GM21723 (cell line): ENCODE measurements at regions not wholly inside any gene's neighbourhood (a gene's known extent, or its start where the extent isn't known, plus 50 kb on each side); places are given as distances from the start of the nearest gene placed in this dataset.
"Not testable (repeated sequence)": the region's sequence is repeated elsewhere in the genome, so short reads cannot be mapped to it uniquely, and the experiment has no call there.

Experiments
- ATAC-seq: cut with Tn5 transposase; IDR thresholded peaks from one replicate; pipeline ENCODE4 v1.9.1; 2021; ENCODE audit warnings: mild to moderate bottlenecking, moderate library complexity; ENCODE audit not compliant: unreplicated experiment

- no peak for ATAC-seq
Measured at GRCh38 chr11:23729088-23729487, 767.8 kb upstream of the LUZP2 start.

GRCh38 chr11:23730307-23730998 is 766.4 kb upstream of the LUZP2 start:
- no peak for ATAC-seq

- no peak for ATAC-seq
Measured at GRCh38 chr11:23732026-23732425, 764.8 kb upstream of the LUZP2 start.

GRCh38 chr11:23746896-23747295 is 750.0 kb upstream of the LUZP2 start:
- ATAC-seq: no peak

GRCh38 chr11:23749762-23750430 is 747.0 kb upstream of the LUZP2 start:
- no peak for ATAC-seq

- no peak for ATAC-seq
Measured at GRCh38 chr11:23751280-23751679, 745.6 kb upstream of the LUZP2 start.

- no peak for ATAC-seq
Measured at GRCh38 chr11:23755076-23755475, 741.8 kb upstream of the LUZP2 start.

- no peak for ATAC-seq
Measured at GRCh38 chr11:23755769-23756168, 741.1 kb upstream of the LUZP2 start.

GRCh38 chr11:23759489-23759888 is 737.4 kb upstream of the LUZP2 start:
- no peak for ATAC-seq

GRCh38 chr11:23764286-23764685 is 732.6 kb upstream of the LUZP2 start:
- no peak for ATAC-seq

- no peak for ATAC-seq
Measured at GRCh38 chr11:23765682-23766252, 731.1 kb upstream of the LUZP2 start.

GRCh38 chr11:23767576-23767975 is 729.3 kb upstream of the LUZP2 start:
- no peak for ATAC-seq

- ATAC-seq: no peak
Measured at GRCh38 chr11:23769214-23769613, 727.6 kb upstream of the LUZP2 start.

GRCh38 chr11:23772081-23772480 is 724.8 kb upstream of the LUZP2 start:
- ATAC-seq: no peak

GRCh38 chr11:23778971-23779370 is 717.9 kb upstream of the LUZP2 start:
- ATAC-seq: no peak

- ATAC-seq: no peak
Measured at GRCh38 chr11:23780231-23780630, 716.6 kb upstream of the LUZP2 start.

GRCh38 chr11:23781803-23782560 is 714.9 kb upstream of the LUZP2 start:
- no peak for ATAC-seq

GRCh38 chr11:23786974-23787373 is 709.9 kb upstream of the LUZP2 start:
- not testable (repeated sequence) for ATAC-seq

- no peak for ATAC-seq
Measured at GRCh38 chr11:23789200-23789853, 707.5 kb upstream of the LUZP2 start.

GRCh38 chr11:23789938-23790371 is 706.9 kb upstream of the LUZP2 start:
- ATAC-seq: no peak
